HG03575 (cell line): ENCODE measurements at regions not wholly inside any gene's neighbourhood (a gene's known extent, or its start where the extent isn't known, plus 50 kb on each side); places are given as distances from the start of the nearest gene placed in this dataset.
"Not testable (repeated sequence)": the region's sequence is repeated elsewhere in the genome, so short reads cannot be mapped to it uniquely, and the experiment has no call there.

ENCODE experiments used
- ATAC-seq: cut with Tn5 transposase; IDR thresholded peaks from one replicate; pipeline ENCODE4 v1.9.1; 2021; ENCODE audit not compliant: unreplicated experiment, insufficient number of reproducible peaks, low FRiP score; ENCODE audit errors: extremely low read depth

GRCh38 chr1:214095896-214096295, 108.1 kb downstream of the PROX1 start:
- ATAC-seq, result not testable (repeated sequence)

- ATAC-seq, result no peak
These were observed 113.5 kb downstream of the PROX1 start for GRCh38 chr1:214101246-214101645.

GRCh38 chr1:214101828-214102227, 114.1 kb downstream of the PROX1 start:
- no peak for ATAC-seq

- no peak for ATAC-seq
These were observed 115.1 kb downstream of the PROX1 start for GRCh38 chr1:214102907-214103306.

- no peak for ATAC-seq
These were observed 116.0 kb downstream of the PROX1 start for GRCh38 chr1:214103778-214104177.

GRCh38 chr1:214106375-214106774, 118.6 kb downstream of the PROX1 start:
- no peak for ATAC-seq

GRCh38 chr1:214107322-214108096, 119.7 kb downstream of the PROX1 start:
- ATAC-seq, result no peak

- no peak for ATAC-seq
These were observed 120.3 kb downstream of the PROX1 start for GRCh38 chr1:214108097-214108446.

GRCh38 chr1:214111796-214112195, 124.0 kb downstream of the PROX1 start:
- ATAC-seq, result no peak

- ATAC-seq, result no peak
These were observed 128.5 kb downstream of the PROX1 start for GRCh38 chr1:214116258-214116657.

GRCh38 chr1:214117780-214118179, 130.0 kb downstream of the PROX1 start:
- ATAC-seq, result no peak

- no peak for ATAC-seq
These were observed 132.4 kb downstream of the PROX1 start for GRCh38 chr1:214120191-214120590.

GRCh38 chr1:214120951-214121350, 133.2 kb downstream of the PROX1 start:
- ATAC-seq, result no peak

GRCh38 chr1:214122110-214122509, 134.3 kb downstream of the PROX1 start:
- no peak for ATAC-seq

GRCh38 chr1:214123061-214123784, 135.4 kb downstream of the PROX1 start:
- ATAC-seq, result peak; percentile 71

GRCh38 chr1:214124281-214124805, 136.6 kb downstream of the PROX1 start:
- ATAC-seq, result no peak

GRCh38 chr1:214124915-214125314, 137.1 kb downstream of the PROX1 start:
- ATAC-seq, result no peak

- ATAC-seq, result no peak
These were observed 138.0 kb downstream of the PROX1 start for GRCh38 chr1:214125819-214126218.

- ATAC-seq, result no peak
These were observed 138.9 kb downstream of the PROX1 start for GRCh38 chr1:214126697-214127146.

GRCh38 chr1:214127705-214128104, 139.9 kb downstream of the PROX1 start:
- ATAC-seq, result no peak
